Calu3 (cell line): ENCODE measurements at regions not wholly inside any gene's neighbourhood (a gene's known extent, or its start where the extent isn't known, plus 50 kb on each side); places are given as distances from the start of the nearest gene placed in this dataset.

Experiments used
- BruUV-seq: library from RNA; stranded (reverse); fragments of 400-500 nt; replicated peaks from 2 replicates; lab custom pipeline; 2021; lab: Mats Ljungman, UMichigan
- CTCF ChIA-PET: fragments of 300-600 bp; sonication (Branson Sonifier 250); formaldehyde crosslinking; loops from one replicate; lab custom pipeline; 2022; ENCODE audit warnings: antibody characterized with exemption; lab: Charles Lee
- DNase-seq: peaks from one replicate; pipeline ENCODE4 v3.0.0; 2022
- H3K27ac Mint-ChIP-seq: one replicate; pipeline ENCODE4 v1.8.0; 2022; ENCODE audit warnings: mixed read lengths; ENCODE audit not compliant: unreplicated experiment
- H3K27me3 Mint-ChIP-seq: one replicate; pipeline ENCODE4 v1.8.0; 2022; ENCODE audit warnings: mixed read lengths; ENCODE audit not compliant: unreplicated experiment
- H3K36me3 Mint-ChIP-seq: one replicate; pipeline ENCODE4 v1.8.0; 2022; ENCODE audit warnings: mild to moderate bottlenecking, moderate library complexity, mixed read lengths; ENCODE audit not compliant: insufficient read depth, unreplicated experiment
- H3K4me1 Mint-ChIP-seq: one replicate; pipeline ENCODE4 v1.8.0; 2022; ENCODE audit warnings: mild to moderate bottlenecking, low read depth, mixed read lengths; ENCODE audit not compliant: unreplicated experiment
- H3K4me3 Mint-ChIP-seq: one replicate; pipeline ENCODE4 v1.8.0; 2022; ENCODE audit warnings: mild to moderate bottlenecking, low read depth, moderate library complexity, mixed read lengths; ENCODE audit not compliant: unreplicated experiment
- H3K9me3 Mint-ChIP-seq: one replicate; pipeline ENCODE4 v1.8.0; 2022; ENCODE audit warnings: low read depth, mixed read lengths; ENCODE audit not compliant: unreplicated experiment
- intact Hi-C: fragments of 100-400 bp; cut with micrococcal nuclease; formaldehyde crosslinking; loops from one replicate; pipeline ENCODE4 v1.10.0; 2022; ENCODE audit not compliant: unreplicated experiment
- TF ChIP-seq, protein P1 (sequence below): fragments of 200-600 bp; IDR thresholded peaks from one replicate; pipeline ENCODE4 v1.8.0; 2022; ENCODE audit warnings: antibody characterized with exemption; ENCODE audit not compliant: unreplicated experiment

DNA sequence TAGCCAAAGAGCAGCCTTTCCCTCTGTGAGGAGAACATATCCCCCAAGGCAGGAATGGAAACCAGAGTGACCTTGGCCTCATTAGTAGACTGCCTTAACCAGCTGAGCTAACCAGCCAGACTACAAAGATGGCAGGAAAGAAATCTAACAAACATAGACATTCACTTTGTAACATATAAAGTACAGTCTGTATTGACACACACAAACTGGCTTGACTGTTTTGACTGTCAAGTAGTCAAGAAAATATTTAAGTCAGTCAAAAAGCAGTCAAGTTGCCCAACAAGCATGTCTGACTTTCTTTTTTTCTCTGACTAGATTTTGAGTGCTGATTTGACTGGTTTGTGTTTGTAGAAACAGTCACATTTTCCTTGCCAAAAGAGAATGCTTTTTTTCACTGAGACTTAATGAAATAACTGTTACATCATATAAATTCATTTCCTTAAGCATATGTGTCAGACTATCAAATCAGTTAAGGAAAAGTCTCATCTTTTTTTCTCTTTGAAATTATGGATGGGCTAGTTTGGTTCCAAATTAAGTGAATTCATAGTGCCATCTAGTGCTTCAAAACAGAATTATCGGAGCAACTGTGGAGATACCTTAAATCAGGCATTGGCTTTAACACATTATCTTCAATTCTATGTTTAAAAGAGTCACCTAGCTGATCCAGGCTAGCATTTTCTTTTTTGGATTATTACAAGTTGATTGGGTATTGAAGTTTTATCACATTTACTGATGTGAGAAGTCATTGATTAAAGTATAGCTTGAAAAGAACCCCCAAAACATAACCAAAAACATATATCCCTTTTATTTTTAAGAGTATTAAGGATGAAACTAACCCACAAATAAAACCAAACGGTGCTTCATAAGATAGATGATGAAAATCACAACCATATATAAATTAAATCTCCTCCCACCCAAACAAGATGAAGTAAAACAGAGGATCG, 75.0 kb downstream of the ATP6V1G3 start:
- H3K4me3 Mint-ChIP-seq, result no peak overlapping the region
- no peaks in the 10 kb centered on the region for H3K36me3 Mint-ChIP-seq
- TF ChIP-seq, protein P1, sequence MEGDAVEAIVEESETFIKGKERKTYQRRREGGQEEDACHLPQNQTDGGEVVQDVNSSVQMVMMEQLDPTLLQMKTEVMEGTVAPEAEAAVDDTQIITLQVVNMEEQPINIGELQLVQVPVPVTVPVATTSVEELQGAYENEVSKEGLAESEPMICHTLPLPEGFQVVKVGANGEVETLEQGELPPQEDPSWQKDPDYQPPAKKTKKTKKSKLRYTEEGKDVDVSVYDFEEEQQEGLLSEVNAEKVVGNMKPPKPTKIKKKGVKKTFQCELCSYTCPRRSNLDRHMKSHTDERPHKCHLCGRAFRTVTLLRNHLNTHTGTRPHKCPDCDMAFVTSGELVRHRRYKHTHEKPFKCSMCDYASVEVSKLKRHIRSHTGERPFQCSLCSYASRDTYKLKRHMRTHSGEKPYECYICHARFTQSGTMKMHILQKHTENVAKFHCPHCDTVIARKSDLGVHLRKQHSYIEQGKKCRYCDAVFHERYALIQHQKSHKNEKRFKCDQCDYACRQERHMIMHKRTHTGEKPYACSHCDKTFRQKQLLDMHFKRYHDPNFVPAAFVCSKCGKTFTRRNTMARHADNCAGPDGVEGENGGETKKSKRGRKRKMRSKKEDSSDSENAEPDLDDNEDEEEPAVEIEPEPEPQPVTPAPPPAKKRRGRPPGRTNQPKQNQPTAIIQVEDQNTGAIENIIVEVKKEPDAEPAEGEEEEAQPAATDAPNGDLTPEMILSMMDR, result peak; percentile 61
- CTCF ChIA-PET, result no interaction called here
- no peaks in the 10 kb centered on the region for H3K9me3 Mint-ChIP-seq
- peak overlapping the region; percentile 35 for H3K27ac Mint-ChIP-seq
- H3K4me1 Mint-ChIP-seq, result peaks cover 17% of the 10 kb centered on the region
- intact Hi-C loops, result loop anchor here (1.0 to 10.0 kb wide), 7 partner anchors 111 to 943 kb away; partner anchors contain the start of gene NEK7
- BruUV-seq, result no TSS peak
- no peaks in the 10 kb centered on the region for H3K27me3 Mint-ChIP-seq
- DNase-seq, result no peak

DNA sequence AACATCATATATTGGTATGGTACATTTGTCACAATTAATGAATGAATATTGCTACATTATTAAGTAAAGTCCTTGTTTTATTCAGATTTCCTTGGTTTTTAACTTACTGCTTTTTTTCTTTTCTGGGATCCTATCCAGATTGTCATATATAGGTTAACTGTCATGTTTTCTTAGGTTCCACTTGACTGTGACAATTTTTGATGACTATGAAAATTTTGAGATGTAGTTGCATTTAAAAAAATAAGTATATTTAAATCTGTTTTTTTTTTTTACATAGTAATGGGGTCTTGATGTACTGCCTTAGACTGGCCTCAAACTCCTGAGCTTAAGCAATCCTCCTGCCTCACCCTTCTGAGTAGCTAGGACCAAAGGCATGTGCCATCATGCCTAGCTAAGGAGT, 76.8 kb downstream of the ATP6V1G3 start:
- H3K9me3 Mint-ChIP-seq, result no peaks in the 10 kb centered on the region
- no peaks in the 10 kb centered on the region for H3K27me3 Mint-ChIP-seq
- CTCF ChIA-PET, result no interaction called here
- intact Hi-C loops, result loop anchor here (2.0 to 10.0 kb wide), 3 partner anchors 109 to 375 kb away; no protein-coding TSS in a partner anchor
- no peak overlapping the region for H3K27ac Mint-ChIP-seq
- TF ChIP-seq, protein P1, result no peak
- peaks cover 17% of the 10 kb centered on the region for H3K4me1 Mint-ChIP-seq
- no peak overlapping the region for H3K4me3 Mint-ChIP-seq
- BruUV-seq, result no TSS peak
- no peaks in the 10 kb centered on the region for H3K36me3 Mint-ChIP-seq
- no peak for DNase-seq

DNA sequence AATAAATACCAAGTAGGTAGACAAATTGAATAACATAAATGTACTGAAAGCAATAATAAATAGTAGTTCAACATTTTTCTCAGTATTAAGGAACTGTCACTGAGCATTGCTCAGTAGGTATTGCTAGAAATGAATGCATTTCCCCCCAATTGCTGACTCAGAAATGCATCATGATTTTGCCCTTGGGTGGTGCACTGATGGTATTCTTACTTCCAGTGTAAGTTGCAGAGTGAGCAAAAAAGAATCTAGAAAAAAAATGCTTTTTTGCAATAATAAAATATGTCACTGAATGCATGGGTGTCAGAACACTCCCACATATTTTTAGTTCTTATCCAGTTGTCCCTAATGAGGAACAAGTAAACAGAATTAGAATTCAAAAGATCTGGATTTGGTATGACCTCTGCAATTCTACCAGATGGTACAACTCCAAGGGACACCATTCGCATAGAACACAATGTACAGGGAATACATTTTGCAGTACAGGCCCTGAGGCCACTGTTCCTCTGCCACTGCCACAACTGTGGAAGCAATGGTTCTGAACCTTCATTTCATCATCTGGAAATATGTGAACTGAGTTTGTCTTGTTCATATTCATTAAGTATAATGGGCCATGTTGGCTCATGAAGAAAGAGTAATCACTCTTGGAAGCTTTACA, 78.0 kb downstream of the ATP6V1G3 start:
- Mint-ChIP-seq H3K4me3 (no peak overlapping the region), H3K27me3 (no peaks in the 10 kb centered on the region), H3K4me1 (peaks cover 17% of the 10 kb centered on the region), H3K27ac (no peak overlapping the region), H3K36me3 (no peaks in the 10 kb centered on the region), H3K9me3 (no peaks in the 10 kb centered on the region)
- TF ChIP-seq, protein P1, result no peak
- BruUV-seq, result no TSS peak
- CTCF ChIA-PET, result no interaction called here
- intact Hi-C loops, result loop anchor here (5.0 to 10.0 kb wide), 2 partner anchors 108 to 185 kb away; no protein-coding TSS in a partner anchor
- DNase-seq, result no peak

DNA sequence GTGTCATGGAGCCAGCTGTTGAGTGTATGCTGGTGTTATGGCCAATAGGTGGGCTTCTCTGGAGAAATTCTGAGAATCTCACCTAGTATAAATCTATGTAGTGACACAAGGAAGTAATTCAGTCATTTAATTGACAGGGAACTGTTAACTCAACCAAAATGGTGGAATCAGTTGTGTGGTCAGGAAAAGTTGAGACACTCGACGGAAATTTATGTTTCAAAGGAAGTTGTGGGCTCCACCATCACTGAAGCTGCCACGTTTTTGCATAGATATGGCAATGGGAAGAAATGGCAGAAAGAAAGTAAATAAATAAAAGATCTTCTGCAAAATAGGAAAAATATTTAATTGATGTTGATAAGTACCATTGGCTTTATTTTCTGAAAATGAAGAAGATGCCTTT, 84.5 kb downstream of the ATP6V1G3 start:
- Mint-ChIP-seq H3K27me3 (no peaks in the 10 kb centered on the region), H3K36me3 (no peaks in the 10 kb centered on the region), H3K4me1 (peaks cover 2% of the 10 kb centered on the region), H3K4me3 (no peak overlapping the region), H3K9me3 (no peaks in the 10 kb centered on the region), H3K27ac (no peak overlapping the region)
- TF ChIP-seq, protein P1, result no peak
- CTCF ChIA-PET, result no interaction called here
- intact Hi-C loops, result no loop called here
- BruUV-seq, result no TSS peak
- DNase-seq, result no peak
